ENCODE measurements at regions not wholly inside any gene's neighbourhood (a gene's known extent, or its start where the extent isn't known, plus 50 kb on each side); places are given as distances from the start of the nearest gene placed in this dataset.

GRCh38 chr5:133769842-133770241, 157.5 kb upstream of the FSTL4 start:
- POLR2A ChIA-PET, result no interaction called here
- no peak for DNase-seq (ENCODE audit: extremely low spot score)
- TF ChIP-seq FOXM1 (IDR thresholded peaks at IDR 0.05; ENCODE audit: borderline replicate concordance) (no peak), TARDBP (IDR thresholded peaks at IDR 0.05) (no peak), SUZ12 (IDR thresholded peaks at IDR 0.05) (no peak), FOXA1 (IDR thresholded peaks at IDR 0.05) (no peak), CTBP1 (IDR thresholded peaks at IDR 0.05; ENCODE audit: borderline replicate concordance) (no peak), NFRKB (IDR thresholded peaks at IDR 0.05) (no peak), L3MBTL2 (conservative IDR thresholded peaks at IDR 0.05) (no peak), ARNT (IDR thresholded peaks at IDR 0.05) (no peak), FOXK2 (IDR thresholded peaks at IDR 0.05) (no peak), SP1 (IDR thresholded peaks at IDR 0.05) (no peak), LEF1 (IDR thresholded peaks at IDR 0.05; ENCODE audit: borderline replicate concordance) (no peak)
- CTCF ChIA-PET, result no interaction called here

DNA sequence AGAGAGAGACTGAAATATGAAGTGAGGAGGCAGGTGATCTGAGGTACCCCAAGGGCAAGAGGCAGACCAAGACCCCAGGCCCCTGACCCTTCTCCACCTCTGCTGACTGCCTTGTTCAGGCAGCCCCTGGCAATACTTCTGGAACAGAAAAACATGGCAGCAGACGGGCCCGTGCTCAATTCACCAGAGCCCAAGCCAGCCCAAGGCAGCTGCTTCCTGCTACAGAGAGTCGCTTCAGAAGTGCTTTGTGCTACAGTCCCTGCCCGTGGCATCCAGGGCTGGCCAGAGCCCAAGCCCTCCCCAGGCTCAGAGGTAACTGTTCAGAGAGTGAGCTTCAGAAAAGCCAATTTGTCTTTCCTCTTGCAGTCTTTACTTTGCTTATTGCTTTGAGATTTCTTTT, 151.4 kb upstream of the FSTL4 start:
- ChIA-PET POLR2A (no interaction called here), CTCF (no interaction called here)
- no peak for DNase-seq (ENCODE audit: extremely low spot score)
- no peak for TF ChIP-seq ELF4 (IDR thresholded peaks at IDR 0.05)
- no peak for TF ChIP-seq ZNF384 (IDR thresholded peaks at IDR 0.05)
- no peak for TF ChIP-seq LEF1 (IDR thresholded peaks at IDR 0.05; ENCODE audit: borderline replicate concordance)
- no peak for TF ChIP-seq SUZ12 (IDR thresholded peaks at IDR 0.05)
- no peak for TF ChIP-seq BHLHE40 (IDR thresholded peaks at IDR 0.05; ENCODE audit: borderline replicate concordance)
- no peak for TF ChIP-seq FOXA1 (IDR thresholded peaks at IDR 0.05)
- no peak for TF ChIP-seq NFRKB (IDR thresholded peaks at IDR 0.05)
- no peak for TF ChIP-seq FOXK2 (IDR thresholded peaks at IDR 0.05)
- TF ChIP-seq PKNOX1 (IDR thresholded peaks at IDR 0.05), result no peak
- no peak for TF ChIP-seq ARNT (IDR thresholded peaks at IDR 0.05)
- no peak for TF ChIP-seq TARDBP (IDR thresholded peaks at IDR 0.05)
- TF ChIP-seq CTBP1 (IDR thresholded peaks at IDR 0.05; ENCODE audit: borderline replicate concordance), result no peak
- no peak for TF ChIP-seq FOXM1 (IDR thresholded peaks at IDR 0.05; ENCODE audit: borderline replicate concordance)

GRCh38 chr5:133761632-133762031, 149.3 kb upstream of the FSTL4 start:
- no peak for TF ChIP-seq FOXM1 (IDR thresholded peaks at IDR 0.05; ENCODE audit: borderline replicate concordance)
- TF ChIP-seq NFRKB (IDR thresholded peaks at IDR 0.05), result no peak
- no peak for TF ChIP-seq TARDBP (IDR thresholded peaks at IDR 0.05)
- no peak for TF ChIP-seq FOXA1 (IDR thresholded peaks at IDR 0.05)
- no peak for TF ChIP-seq BHLHE40 (IDR thresholded peaks at IDR 0.05; ENCODE audit: borderline replicate concordance)
- TF ChIP-seq FOXK2 (IDR thresholded peaks at IDR 0.05), result no peak
- no peak for TF ChIP-seq SUZ12 (IDR thresholded peaks at IDR 0.05)
- TF ChIP-seq HDGF (IDR thresholded peaks at IDR 0.05; ENCODE audit: borderline replicate concordance), result no peak
- no peak for TF ChIP-seq LEF1 (IDR thresholded peaks at IDR 0.05; ENCODE audit: borderline replicate concordance)
- TF ChIP-seq L3MBTL2 (conservative IDR thresholded peaks at IDR 0.05), result no peak
- no peak for TF ChIP-seq SP1 (IDR thresholded peaks at IDR 0.05)
- no peak for TF ChIP-seq ELF4 (IDR thresholded peaks at IDR 0.05)
- no peak for TF ChIP-seq ZNF384 (IDR thresholded peaks at IDR 0.05)
- TF ChIP-seq ARNT (IDR thresholded peaks at IDR 0.05), result no peak
- ChIA-PET CTCF (no interaction called here), POLR2A (no interaction called here)
- DNase-seq (ENCODE audit: extremely low spot score), result no peak

- CTCF ChIA-PET, result no interaction called here
- no peak for DNase-seq (ENCODE audit: extremely low spot score)
- TF ChIP-seq BHLHE40 (IDR thresholded peaks at IDR 0.05; ENCODE audit: borderline replicate concordance) (no peak), FOXA1 (IDR thresholded peaks at IDR 0.05) (no peak), FOXK2 (IDR thresholded peaks at IDR 0.05) (no peak), L3MBTL2 (conservative IDR thresholded peaks at IDR 0.05) (no peak), ARNT (IDR thresholded peaks at IDR 0.05) (no peak)
Measured at GRCh38 chr5:133760532-133760931, 148.2 kb upstream of the FSTL4 start.

DNA sequence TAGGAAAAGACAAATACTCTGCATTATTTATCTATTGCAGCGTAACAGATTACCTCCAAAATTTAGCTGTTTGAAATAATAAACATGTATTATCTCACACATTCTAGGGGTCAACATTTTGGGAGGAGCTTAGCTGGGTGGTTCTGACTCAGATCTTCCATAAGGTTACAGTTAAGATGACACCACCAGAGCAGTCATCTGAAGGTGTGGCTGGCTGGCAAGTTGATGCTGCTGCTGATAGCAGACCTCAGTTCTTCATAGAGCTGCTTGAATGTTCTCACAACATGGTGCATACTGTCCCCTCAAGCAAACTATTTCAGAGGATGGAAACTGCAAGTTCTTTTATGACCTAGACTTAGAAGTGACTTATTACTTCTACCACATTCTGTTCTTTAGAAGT, 146.3 kb upstream of the FSTL4 start:
- ChIA-PET CTCF (interaction anchor here (1.0 kb wide), 1 partner anchor 12 kb away, joined by 3 read pairs; no protein-coding TSS in a partner anchor), POLR2A (no interaction called here)
- no peak for TF ChIP-seq CTBP1 (IDR thresholded peaks at IDR 0.05; ENCODE audit: borderline replicate concordance)
- TF ChIP-seq NFRKB (IDR thresholded peaks at IDR 0.05), result no peak
- no peak for TF ChIP-seq FOXM1 (IDR thresholded peaks at IDR 0.05; ENCODE audit: borderline replicate concordance)
- TF ChIP-seq LEF1 (IDR thresholded peaks at IDR 0.05; ENCODE audit: borderline replicate concordance), result no peak
- TF ChIP-seq SUZ12 (IDR thresholded peaks at IDR 0.05), result no peak
- TF ChIP-seq FOXK2 (IDR thresholded peaks at IDR 0.05), result no peak
- no peak for TF ChIP-seq FOXA1 (IDR thresholded peaks at IDR 0.05)
- no peak for TF ChIP-seq HDGF (IDR thresholded peaks at IDR 0.05; ENCODE audit: borderline replicate concordance)
- TF ChIP-seq L3MBTL2 (conservative IDR thresholded peaks at IDR 0.05), result no peak
- TF ChIP-seq PKNOX1 (IDR thresholded peaks at IDR 0.05), result no peak
- TF ChIP-seq TARDBP (IDR thresholded peaks at IDR 0.05), result no peak
- no peak for TF ChIP-seq BHLHE40 (IDR thresholded peaks at IDR 0.05; ENCODE audit: borderline replicate concordance)
- TF ChIP-seq ELF4 (IDR thresholded peaks at IDR 0.05), result no peak
- no peak for DNase-seq (ENCODE audit: extremely low spot score)

More at GRCh38 chr5:133760532-133760931, 148.2 kb upstream of the FSTL4 start:
- POLR2A ChIA-PET, result no interaction called here

GRCh38 chr5:133757396-133757945, 145.1 kb upstream of the FSTL4 start:
- CTCF ChIA-PET, result interaction anchor here (1.0 kb wide), 2 partner anchors 11 to 187 kb away, joined by 3 to 4 read pairs; no protein-coding TSS in a partner anchor
- POLR2A ChIA-PET, result no interaction called here
- no peak for DNase-seq (ENCODE audit: extremely low spot score)
- no peak for TF ChIP-seq ARNT (IDR thresholded peaks at IDR 0.05)
- TF ChIP-seq PKNOX1 (IDR thresholded peaks at IDR 0.05), result no peak
- no peak for TF ChIP-seq ZNF384 (IDR thresholded peaks at IDR 0.05)
- TF ChIP-seq HDGF (IDR thresholded peaks at IDR 0.05; ENCODE audit: borderline replicate concordance), result no peak
- no peak for TF ChIP-seq L3MBTL2 (conservative IDR thresholded peaks at IDR 0.05)
- TF ChIP-seq FOXM1 (IDR thresholded peaks at IDR 0.05; ENCODE audit: borderline replicate concordance), result no peak
- TF ChIP-seq NFRKB (IDR thresholded peaks at IDR 0.05), result no peak
- TF ChIP-seq CTBP1 (IDR thresholded peaks at IDR 0.05; ENCODE audit: borderline replicate concordance), result no peak

All from HEK293T (cell line).